PC-3 (cell line): ENCODE measurements at regions not wholly inside any gene's neighbourhood (a gene's known extent, or its start where the extent isn't known, plus 50 kb on each side); places are given as distances from the start of the nearest gene placed in this dataset.

Experiments used
- EZH2 ChIP-seq: fragments of 300-600 bp; sonication (generic); IDR thresholded peaks from one replicate; pipeline ENCODE4 v1.6.1; 2017; ENCODE audit warnings: antibody characterized with exemption, mild to moderate bottlenecking, low read length; ENCODE audit not compliant: unreplicated experiment
- TF ChIP-seq, protein P1 (sequence below): fragments of 300-600 bp; sonication (generic); conservative IDR thresholded peaks from 2 replicates; pipeline ENCODE4 v1.5.1; 2017; ENCODE audit warnings: antibody characterized with exemption, low read depth, mild to moderate bottlenecking, low read length

DNA sequence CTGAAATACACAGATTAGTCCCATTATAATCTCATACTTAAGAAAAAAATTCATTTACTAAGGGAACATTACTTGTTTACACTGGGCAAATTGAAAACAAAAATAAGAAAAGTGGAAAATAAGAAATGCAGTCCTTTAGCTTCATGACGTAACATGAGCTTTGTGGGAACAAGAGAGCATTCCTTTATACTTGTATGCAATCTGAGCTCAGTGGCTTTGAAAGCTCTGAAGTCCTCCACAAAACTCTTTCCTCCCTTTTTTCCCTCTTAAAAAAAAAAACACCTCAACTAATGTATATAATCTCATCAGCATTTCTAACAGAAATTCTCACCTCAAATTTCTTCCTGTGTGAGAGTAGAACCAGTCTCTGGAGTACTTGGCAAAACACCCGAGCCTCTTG lies 76.9 kb upstream of the OTX2 start:
- TF ChIP-seq, protein P1, sequence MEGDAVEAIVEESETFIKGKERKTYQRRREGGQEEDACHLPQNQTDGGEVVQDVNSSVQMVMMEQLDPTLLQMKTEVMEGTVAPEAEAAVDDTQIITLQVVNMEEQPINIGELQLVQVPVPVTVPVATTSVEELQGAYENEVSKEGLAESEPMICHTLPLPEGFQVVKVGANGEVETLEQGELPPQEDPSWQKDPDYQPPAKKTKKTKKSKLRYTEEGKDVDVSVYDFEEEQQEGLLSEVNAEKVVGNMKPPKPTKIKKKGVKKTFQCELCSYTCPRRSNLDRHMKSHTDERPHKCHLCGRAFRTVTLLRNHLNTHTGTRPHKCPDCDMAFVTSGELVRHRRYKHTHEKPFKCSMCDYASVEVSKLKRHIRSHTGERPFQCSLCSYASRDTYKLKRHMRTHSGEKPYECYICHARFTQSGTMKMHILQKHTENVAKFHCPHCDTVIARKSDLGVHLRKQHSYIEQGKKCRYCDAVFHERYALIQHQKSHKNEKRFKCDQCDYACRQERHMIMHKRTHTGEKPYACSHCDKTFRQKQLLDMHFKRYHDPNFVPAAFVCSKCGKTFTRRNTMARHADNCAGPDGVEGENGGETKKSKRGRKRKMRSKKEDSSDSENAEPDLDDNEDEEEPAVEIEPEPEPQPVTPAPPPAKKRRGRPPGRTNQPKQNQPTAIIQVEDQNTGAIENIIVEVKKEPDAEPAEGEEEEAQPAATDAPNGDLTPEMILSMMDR, result no peak
- no peak for TF ChIP-seq EZH2
